ENCODE measurements at regions not wholly inside any gene's neighbourhood (a gene's known extent, or its start where the extent isn't known, plus 50 kb on each side); places are given as distances from the start of the nearest gene placed in this dataset.

GRCh38 chr14:29262979-29263378 is 496.4 kb downstream of the FOXG1 start (continued):
- TF ChIP-seq SRSF7 (optimal IDR thresholded peaks at IDR 0.05; ENCODE audit: low read depth, low read length): no peak
- TF ChIP-seq TFAM (CRISPR knock-in tag; conservative IDR thresholded peaks at IDR 0.05): no peak
- TF ChIP-seq ZBED1 (IDR thresholded peaks at IDR 0.05): no peak

GRCh38 chr14:29264865-29265264 is 498.3 kb downstream of the FOXG1 start:
- Histone ChIP-seq H3K4me3 (no peak overlapping the region), H3K4me2 (ENCODE audit: insufficient read depth, low read length) (no peak overlapping the region), H2AFZ (ENCODE audit: low read depth, low read length) (no peak overlapping the region), H3K9ac (ENCODE audit: insufficient read depth in 1 of 2, low read depth in 2 of 2, low read length in 2 of 2) (no peak overlapping the region), H3K27ac (ENCODE audit: extremely low read depth, low read depth, low read length) (no peak overlapping the region), H3K4me1 (replicated peaks in 1 of 2; ENCODE audit: control insufficient read depth in 2 of 2, insufficient read depth in 2 of 2, low read length in 2 of 2) (no peaks in the 10 kb centered on the region), H3K79me2 (ENCODE audit: control insufficient read depth, insufficient read depth, low read length) (no peaks in the 10 kb centered on the region), H3K9me3 (replicated peaks; ENCODE audit: control insufficient read depth, insufficient read depth, low read depth, low read length) (no peaks in the 10 kb centered on the region), H3K27me3 (ENCODE audit: control insufficient read depth in 2 of 2, insufficient read depth in 2 of 2, low read length in 2 of 2) (no peaks in the 10 kb centered on the region), H3K36me3 (ENCODE audit: control insufficient read depth, insufficient read depth, low read length) (no peaks in the 10 kb centered on the region), H4K20me1 (replicated peaks; ENCODE audit: control insufficient read depth, insufficient read depth, low read length) (no peaks in the 10 kb centered on the region), H3K9me1 (ENCODE audit: control insufficient read depth, insufficient read depth, low read length) (no peaks in the 10 kb centered on the region)
- no peak for TF ChIP-seq DMBX1 (CRISPR knock-in tag; IDR thresholded peaks at IDR 0.05; ENCODE audit: borderline replicate concordance)
- no peak for TF ChIP-seq NCOA1 (IDR thresholded peaks at IDR 0.05; ENCODE audit: low read depth)
- no peak for TF ChIP-seq ZNF507 (tag; conservative IDR thresholded peaks at IDR 0.05)
- TF ChIP-seq EHMT2 (IDR thresholded peaks at IDR 0.05): no peak
- TF ChIP-seq NELFE (IDR thresholded peaks at IDR 0.05; ENCODE audit: insufficient read depth, insufficient read length): no peak
- TF ChIP-seq FOXJ3 (CRISPR knock-in tag; IDR thresholded peaks at IDR 0.05): no peak
- no peak for TF ChIP-seq ZNF253 (CRISPR knock-in tag; conservative IDR thresholded peaks at IDR 0.05)
- no peak for TF ChIP-seq FOXP4 (CRISPR knock-in tag; IDR thresholded peaks at IDR 0.05; ENCODE audit: borderline replicate concordance)
- TF ChIP-seq ATF7 (IDR thresholded peaks at IDR 0.05): no peak
- TF ChIP-seq ZNF699 (CRISPR knock-in tag; IDR thresholded peaks at IDR 0.05; ENCODE audit: insufficient replicate concordance): no peak
- no peak for TF ChIP-seq ATF2 (CRISPR knock-in tag; IDR thresholded peaks at IDR 0.05)
- TF ChIP-seq KDM5B (IDR thresholded peaks at IDR 0.05; ENCODE audit: insufficient replicate concordance, low read depth, low read length): no peak
- TF ChIP-seq ETS1 (conservative IDR thresholded peaks at IDR 0.05; ENCODE audit: control insufficient read depth, low read depth, low read length): no peak
- TF ChIP-seq TOE1 (IDR thresholded peaks at IDR 0.05; ENCODE audit: borderline replicate concordance): no peak
- no peak for TF ChIP-seq TOE1 (CRISPR knock-in tag; IDR thresholded peaks at IDR 0.05; ENCODE audit: borderline replicate concordance, low read depth)
- no peak for TF ChIP-seq SIRT6 (IDR thresholded peaks at IDR 0.05; ENCODE audit: low read depth, low read length)
- ChIA-PET POLR2A (no interaction called here), CTCF (ENCODE audit: low intra/inter-chr PET ratio) (no interaction called here)
- ATAC-seq: no peak
- intact Hi-C loops (cut with micrococcal nuclease): no loop called here
- DNase-seq (ENCODE audit: extremely low read depth in 1 of 4, low spot score in 3 of 4): no peak
- in situ Hi-C loops (cut with MboI): no loop called here
- FAIRE-seq: no peak
- no TSS peak for BruUV-seq (replicated peaks)
- 0% methylated on average over 4 of the region's 4 CpGs for WGBS (ENCODE audit: insufficient coverage, low coverage, missing lambda C conversion rate)
